ENCODE measurements at regions not wholly inside any gene's neighbourhood (a gene's known extent, or its start where the extent isn't known, plus 50 kb on each side); places are given as distances from the start of the nearest gene placed in this dataset.
A peak's percentile ranks its signal among the peaks of the same experiment; 100 is the strongest.

- TF ChIP-seq, protein P1, sequence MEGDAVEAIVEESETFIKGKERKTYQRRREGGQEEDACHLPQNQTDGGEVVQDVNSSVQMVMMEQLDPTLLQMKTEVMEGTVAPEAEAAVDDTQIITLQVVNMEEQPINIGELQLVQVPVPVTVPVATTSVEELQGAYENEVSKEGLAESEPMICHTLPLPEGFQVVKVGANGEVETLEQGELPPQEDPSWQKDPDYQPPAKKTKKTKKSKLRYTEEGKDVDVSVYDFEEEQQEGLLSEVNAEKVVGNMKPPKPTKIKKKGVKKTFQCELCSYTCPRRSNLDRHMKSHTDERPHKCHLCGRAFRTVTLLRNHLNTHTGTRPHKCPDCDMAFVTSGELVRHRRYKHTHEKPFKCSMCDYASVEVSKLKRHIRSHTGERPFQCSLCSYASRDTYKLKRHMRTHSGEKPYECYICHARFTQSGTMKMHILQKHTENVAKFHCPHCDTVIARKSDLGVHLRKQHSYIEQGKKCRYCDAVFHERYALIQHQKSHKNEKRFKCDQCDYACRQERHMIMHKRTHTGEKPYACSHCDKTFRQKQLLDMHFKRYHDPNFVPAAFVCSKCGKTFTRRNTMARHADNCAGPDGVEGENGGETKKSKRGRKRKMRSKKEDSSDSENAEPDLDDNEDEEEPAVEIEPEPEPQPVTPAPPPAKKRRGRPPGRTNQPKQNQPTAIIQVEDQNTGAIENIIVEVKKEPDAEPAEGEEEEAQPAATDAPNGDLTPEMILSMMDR (conservative IDR thresholded peaks at IDR 0.05; ENCODE audit: low read depth, low read length): 0 out of 2 replicates have a peak, but pooled peaks have one; percentile 11
- no peak for TF ChIP-seq EZH2 (IDR thresholded peaks at IDR 0.05; ENCODE audit: borderline replicate concordance, low read depth, low read length, poor library complexity, severe bottlenecking)
These were observed 563.8 kb downstream of the TBL1XR1 start for GRCh38 chr3:176633511-176633910.
